T-helper 2 cell treated with Interferon-gamma antibody and Interleukin-4, amounts not matched to agents 100 ng/mL and 5 ng/mL, for 36 hours (primary cell): ENCODE measurements at regions not wholly inside any gene's neighbourhood (a gene's known extent, or its start where the extent isn't known, plus 50 kb on each side); places are given as distances from the start of the nearest gene placed in this dataset.

Source experiments
- intact Hi-C: fragments of 100-400 bp; cut with micrococcal nuclease; formaldehyde crosslinking; loops from one replicate; pipeline ENCODE4 v1.15.1; 2023

DNA sequence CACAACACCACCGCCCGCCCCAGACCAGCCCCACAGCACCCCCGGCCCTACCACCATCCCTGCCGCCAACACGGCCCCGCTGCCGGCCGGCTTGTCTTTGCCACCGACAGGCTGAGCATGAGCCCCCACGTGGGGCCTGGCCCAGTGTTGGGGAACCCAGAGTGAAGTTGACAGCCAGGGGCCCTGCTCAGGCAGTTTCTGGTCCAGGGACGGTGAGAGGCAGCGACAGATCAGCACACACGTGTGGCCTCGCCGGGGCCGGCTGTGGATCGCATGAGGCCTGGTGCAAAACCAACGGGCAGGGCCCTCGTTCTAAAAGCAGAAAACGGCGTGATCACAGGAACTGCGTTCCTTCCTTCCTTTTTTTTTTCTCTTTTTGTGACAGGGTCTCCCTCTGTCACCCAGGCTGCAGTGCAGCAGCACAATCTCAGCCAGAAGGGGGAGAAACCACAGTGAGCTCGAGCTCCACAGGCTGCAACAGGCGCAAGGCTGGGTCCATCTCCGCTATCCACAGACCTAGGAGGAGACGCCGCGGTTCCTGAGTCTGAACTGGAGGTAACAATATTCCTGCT, 50.5 kb upstream of the FBRSL1 start:
- intact Hi-C loops = no loop called here

DNA sequence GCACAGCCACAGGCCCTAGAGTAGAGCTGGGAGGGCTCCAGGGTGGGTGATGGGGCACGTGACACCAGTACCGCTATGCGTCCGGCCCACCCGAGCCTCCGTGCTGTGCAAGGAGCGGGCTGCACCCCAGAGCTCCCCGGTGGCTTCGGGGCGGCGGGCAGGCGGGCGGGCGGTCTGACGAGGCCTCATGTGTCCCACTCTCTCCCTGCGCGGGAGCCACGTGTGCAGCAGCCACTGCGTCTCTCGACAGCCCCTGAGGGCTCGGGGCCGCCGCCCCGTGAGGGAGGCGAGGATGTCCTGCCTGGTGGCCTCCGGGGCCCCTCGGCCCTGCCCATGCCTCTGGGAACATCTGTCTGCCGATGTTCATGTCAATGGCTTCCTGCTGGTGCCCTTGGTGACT, 51.2 kb upstream of the FBRSL1 start:
- intact Hi-C loops = no loop called here

DNA sequence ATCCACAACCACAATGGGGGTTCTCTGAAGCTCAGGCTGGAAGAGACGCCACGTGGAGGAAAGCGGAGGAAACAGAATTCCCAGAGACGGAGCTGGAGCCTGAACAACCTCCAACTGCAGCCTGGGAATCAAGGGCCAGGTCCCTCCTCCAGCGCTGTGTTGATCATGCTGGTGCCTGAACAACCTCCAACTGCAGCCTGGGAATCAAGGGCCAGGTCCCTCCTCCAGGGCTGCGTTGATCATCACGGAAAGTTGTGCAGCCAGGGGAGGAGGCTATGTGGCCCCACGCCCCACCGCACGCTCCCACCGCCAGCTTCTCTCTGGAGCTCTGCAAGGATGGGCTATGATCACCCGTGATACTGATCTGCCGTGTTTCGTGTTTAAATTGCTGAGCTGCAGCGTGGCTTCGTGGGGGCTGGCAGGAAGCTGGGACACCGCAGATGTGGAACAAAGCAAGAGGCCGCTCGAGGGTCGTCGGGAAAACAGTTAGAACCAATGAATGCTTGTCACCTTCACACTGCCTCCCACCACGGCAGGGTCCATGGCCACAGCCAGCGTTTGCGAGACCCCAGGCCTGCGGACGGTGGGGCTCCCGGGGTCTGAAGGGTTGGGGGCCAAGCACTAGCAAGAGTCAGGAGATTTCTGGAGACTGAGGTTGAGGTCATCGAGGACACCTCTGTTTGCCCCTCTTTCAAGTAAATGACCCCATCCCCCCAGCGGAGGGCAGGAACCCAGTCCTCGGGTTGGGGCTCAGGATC, 51.8 kb upstream of the FBRSL1 start:
- intact Hi-C loops = no loop called here

DNA sequence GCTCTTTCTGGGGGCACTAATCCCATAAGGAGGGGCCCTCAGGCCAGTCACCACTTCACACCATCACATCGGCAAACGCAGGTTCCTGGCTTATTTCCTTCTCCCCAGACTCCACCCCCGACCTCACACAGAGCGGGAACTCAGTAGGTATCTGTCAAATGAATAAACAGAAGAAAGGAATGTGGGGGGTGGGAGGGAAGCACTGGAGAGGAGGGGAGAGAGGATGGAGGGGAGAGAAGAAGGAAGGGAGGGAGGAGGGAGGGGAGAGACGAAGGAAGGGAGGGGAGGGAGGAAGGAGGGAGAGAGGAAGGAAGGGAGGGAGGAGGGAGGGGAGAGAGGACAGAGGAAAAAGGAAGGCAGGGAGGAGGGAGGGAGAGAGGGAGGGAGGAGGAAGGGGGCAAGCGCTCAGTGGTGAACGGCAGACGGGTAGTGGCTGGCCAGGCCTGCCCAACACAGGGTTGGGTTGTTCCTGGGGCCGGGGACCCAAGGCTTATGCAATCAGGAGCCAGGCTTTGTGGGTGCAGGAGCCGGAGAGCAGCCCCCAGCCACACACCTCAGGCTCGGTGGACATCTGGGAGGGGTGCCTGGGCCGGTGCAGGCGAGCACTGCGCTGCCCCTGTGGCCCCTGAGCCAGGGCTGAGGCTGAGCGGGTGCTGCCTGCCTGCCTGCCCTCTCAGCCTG, 52.6 kb upstream of the FBRSL1 start:
- intact Hi-C loops = no loop called here

DNA sequence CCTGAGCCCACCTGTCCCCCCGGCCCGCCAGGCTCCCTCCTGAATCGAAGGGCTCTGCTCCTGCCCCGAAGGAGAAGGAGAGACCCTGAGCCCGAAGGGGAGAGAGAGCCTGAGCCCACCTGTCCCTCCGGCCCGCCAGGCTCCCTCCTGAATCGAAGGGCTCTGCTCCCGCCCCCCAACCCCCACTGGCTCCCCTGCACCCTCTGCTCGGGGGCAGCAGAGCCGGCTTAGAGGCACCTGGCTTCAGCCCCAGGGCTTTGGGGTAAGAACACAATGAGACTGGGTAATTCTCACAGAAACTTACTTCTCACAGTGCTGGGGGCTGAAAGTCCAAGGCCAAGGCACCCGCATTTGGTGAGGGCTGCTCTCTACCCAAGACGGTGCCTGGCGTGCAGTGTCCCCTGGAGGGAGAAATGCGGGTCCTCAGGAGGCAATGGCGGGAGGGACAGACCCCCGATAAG, 53.1 kb upstream of the FBRSL1 start:
- intact Hi-C loops = no loop called here

DNA sequence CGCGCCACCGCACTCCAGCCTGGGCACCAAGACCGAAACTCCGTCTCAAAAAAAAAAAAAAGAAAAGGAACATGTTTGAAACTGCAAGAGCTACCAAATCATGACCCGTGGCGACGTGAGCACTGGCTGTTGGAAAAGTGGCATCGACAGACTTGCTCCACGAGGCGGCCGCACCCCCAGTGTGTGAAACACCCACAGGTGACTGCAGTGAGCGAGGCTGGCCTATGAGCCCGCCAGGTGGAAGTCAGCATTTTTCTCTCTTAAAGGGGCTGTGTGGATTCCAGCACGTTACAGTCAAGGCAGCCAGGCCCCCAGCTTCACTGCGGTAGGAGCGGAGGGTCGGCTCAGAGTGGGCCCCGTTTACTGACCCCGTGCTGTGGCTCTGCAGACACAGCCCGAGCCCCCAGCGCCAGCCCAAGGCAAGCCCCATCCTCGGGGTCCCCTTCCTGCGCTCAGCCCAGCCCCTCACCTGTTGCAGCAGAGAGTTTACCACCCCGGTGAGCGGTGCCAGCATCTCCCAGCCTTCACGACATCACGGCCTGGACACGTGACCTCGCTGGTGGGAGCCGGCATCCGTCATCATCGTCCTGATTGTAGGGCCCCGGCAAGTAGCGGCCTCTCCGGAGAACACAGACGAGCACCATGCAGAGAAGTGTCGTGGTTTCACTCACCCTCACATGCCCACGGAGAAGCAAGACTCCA, 54.3 kb upstream of the FBRSL1 start:
- intact Hi-C loops = no loop called here

DNA sequence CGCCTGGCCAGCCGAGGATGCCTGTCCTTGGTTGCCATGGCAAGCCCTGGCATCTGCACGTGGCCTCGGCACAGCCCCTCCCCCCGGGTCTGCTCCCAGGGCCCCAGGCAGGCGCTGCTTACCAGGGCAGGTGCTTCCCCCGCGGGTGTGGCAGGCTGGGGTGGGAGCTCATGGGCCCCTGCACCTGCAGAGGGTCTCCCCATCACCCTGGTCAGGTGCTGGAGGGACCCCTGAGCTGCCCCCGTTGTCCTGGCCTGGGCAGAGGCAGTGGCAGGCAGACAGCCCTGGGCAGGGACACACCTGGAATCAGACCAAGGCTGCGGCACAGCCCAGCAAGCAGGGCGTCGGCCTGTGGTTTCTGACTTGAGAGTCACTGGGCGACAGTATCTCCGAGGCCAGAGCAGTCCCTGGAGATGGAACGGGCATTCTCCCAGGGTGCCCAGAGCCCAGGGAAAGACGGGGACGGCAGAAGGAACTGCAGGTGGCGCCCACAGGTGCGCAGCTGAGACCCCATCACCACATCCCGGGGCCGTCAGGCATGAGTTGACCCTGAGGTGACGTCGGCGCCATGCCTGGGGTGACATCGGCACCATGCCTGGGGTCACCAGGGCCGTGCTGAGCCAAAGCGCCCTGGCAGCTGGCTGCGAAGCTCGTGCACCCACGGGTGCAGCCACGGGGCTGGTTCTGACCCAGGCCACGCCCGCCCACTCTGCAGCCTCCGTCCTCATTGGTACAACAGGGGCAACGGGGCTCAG, 56.1 kb upstream of the FBRSL1 start:
- intact Hi-C loops = no loop called here

DNA sequence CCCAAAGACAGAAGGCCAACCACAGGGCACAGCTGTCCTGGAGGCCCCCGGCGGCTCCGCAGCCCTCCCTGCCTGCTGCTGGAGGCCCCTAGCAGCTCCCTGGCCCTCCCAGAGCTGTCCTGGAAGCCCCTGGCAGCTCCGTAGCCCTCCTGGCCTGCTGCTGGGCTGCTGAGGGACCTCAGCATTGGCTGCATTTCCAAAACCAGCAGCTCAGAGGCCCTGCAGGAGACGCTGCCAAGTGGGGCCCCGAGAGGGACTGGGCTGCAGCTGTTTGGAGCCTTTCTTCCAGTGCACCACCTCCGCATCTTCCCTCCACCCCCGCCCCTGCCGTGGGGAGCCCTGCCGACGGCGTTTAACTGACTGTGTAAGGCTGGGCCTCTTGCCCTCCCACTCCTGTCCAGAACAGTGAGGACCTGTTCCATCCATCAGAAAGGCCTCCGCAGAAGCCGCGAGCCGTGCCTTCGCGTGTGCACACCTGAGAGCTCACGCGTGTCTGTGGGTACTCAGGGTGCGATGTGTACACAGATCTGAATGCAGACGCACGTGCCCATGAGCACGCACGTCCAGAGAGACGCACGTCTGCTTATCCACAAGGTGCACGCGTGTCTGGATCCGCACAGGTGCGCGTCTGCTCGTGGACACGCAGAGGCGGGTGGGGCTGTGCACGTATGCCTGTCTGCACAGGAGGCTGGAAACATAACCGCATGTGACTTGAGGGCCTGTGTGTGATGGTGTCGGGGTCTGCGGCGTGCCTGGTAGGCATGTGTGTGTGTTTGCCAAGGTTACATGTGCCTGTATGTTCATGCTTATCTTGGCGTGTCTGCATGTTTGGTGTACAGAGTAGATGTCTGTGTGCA, 57.0 kb upstream of the FBRSL1 start:
- intact Hi-C loops = no loop called here

DNA sequence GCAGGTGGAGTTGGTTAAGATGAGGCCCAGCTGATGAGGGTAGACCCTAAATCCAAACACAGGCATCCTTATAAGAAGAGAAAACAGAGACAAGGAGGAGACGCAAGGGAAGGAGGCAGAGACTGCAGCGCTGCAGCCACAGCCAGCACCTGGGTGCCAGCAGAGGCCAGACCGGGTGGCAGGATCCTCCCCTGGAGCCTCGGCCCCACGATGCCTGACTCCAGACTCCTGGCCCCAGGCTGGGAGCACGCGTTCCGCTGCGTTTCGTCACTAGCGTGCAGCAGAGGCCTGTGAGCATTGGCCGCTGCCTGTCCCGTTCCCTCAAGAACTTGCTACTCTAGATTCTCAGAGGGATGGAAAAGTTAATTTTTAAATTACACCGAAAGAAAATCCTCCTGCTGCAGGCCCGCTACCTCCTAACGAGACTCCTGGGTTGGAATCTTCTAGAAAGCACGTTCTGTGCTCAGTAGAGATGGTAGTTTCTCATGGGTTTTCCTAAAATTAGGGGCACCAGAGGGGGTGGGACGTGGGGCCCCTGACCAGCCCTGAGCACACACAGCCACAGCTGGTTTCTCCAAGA, 57.7 kb upstream of the FBRSL1 start:
- intact Hi-C loops = no loop called here

DNA sequence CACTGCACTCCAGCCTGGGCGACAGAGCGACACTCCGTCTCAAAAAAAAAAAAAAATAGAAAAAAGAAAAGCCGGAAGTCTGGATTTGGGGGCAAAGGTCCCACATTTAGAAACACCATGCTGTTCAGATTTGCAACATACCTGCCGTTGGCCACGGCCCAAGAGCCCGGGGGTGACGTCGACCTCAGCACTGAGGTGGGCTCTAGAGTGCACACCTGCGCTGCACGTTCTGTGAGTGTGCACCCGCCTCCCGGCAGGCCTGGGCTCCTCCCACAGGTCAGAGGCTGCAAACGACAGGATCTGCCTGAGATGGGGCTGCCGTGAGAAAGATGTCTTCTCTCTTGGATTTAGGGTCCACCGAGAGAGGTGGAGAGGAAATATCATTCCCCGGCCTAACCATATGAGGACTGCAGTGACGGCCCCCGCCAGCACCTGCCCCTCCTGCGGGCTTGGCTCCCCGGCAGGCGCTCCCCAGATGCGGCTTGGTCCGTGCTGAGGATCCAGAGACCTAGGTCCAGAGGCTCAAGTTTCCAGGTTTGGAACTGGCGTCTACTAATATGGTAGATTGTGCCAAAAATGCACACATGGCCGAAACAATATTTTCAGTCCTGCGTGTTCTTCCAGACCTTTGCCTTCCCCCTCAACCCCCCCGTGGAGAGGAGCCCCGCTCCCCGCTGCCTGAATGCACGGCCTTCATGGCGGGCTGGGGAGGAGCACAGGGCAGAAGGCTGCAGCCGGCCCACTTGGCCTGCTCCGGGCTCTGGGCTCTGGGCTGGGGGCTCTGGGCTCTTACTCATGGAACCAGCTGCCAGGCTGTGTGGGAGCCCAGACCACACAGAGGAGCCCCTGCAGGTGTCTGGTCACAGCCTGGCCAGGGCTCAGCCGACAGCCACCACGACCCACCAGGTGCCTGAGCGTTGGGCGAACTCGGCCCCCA, 58.8 kb upstream of the FBRSL1 start:
- intact Hi-C loops = loop anchor here (1.0 kb wide), 1 partner anchor 14 kb away; no protein-coding TSS in a partner anchor

DNA sequence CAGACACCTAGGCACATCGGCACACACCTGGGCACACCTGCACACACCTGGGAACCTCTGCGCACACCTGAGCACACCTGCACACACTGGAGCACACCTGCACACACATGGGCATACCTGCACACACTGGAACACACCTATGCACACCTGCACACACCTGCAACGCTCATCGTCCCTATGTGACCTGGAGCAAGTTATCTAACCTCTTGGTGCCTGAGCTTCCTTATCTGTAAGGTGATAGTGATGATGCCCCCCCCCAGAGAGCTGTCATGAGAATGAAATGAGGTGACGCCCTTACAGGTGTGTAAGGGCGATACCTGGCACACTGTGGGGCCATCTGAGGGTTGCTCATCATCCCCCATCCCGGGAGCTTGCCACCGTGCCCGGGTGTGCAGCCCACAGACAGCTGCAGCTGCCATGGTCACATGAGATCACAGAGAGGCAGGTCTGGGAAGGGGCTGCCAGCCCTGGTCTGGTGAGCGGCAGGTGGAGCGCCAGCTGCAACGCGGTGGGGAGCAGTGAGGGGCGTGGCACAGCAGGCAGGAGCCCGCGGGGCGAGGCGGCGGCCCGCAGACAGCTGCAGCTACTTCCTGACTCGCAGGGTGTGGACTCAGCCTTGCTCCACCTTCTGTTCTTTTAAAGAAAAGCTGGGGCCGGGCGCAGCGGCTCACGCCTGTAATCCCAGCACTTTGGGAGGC, 59.9 kb upstream of the FBRSL1 start:
- intact Hi-C loops = loop anchor here (1.0 kb wide), 1 partner anchor 15 kb away; no protein-coding TSS in a partner anchor

DNA sequence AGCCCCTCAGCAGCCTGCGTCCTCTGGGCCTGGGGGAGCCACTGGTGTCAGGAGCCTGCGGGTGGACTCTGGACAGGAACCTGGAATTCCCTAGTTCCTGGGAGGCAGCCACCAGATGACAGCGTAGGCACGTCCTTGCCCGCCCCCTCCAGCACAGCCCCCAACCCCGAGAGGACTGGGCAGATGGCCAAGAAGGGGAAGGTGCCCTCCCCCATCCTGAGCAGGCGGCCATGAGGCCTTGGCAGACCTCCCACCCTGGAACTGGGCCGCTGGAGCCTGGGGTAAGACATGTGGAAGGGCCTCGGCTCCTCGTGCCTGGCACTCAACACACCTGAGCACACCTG, 60.4 kb upstream of the FBRSL1 start:
- intact Hi-C loops = no loop called here

DNA sequence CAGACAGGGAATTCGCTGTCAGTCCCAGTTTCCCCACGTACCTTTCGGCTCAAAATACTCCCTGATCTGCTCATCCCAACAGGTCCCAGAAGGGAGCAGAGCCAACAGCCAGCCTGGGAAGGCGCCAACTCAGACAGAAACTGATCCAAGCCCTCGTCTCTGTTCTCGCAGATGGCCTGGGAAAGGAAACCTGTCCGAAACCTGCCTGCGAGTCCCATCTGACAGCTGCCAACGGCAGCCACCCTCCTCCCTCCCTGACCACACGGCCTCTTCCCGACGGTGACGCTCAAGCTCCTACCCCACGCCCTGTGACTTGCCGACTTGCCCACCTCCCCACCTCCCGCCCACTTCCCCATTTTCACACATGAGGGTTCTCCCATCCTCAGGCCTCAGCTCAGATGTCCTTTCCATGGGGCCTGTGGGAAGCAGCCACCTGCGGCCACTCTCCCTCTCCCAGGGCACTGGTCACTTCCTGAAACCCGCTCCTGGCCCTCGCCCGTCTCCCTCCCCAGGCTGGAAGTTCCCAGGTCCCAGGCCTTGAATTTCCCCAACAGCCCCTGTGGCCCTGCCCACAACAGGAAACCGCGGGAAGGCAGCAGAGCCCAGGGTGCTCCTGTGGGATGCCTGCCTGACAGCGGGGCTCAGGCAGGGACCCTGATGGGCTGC, 60.9 kb upstream of the FBRSL1 start:
- intact Hi-C loops = no loop called here

DNA sequence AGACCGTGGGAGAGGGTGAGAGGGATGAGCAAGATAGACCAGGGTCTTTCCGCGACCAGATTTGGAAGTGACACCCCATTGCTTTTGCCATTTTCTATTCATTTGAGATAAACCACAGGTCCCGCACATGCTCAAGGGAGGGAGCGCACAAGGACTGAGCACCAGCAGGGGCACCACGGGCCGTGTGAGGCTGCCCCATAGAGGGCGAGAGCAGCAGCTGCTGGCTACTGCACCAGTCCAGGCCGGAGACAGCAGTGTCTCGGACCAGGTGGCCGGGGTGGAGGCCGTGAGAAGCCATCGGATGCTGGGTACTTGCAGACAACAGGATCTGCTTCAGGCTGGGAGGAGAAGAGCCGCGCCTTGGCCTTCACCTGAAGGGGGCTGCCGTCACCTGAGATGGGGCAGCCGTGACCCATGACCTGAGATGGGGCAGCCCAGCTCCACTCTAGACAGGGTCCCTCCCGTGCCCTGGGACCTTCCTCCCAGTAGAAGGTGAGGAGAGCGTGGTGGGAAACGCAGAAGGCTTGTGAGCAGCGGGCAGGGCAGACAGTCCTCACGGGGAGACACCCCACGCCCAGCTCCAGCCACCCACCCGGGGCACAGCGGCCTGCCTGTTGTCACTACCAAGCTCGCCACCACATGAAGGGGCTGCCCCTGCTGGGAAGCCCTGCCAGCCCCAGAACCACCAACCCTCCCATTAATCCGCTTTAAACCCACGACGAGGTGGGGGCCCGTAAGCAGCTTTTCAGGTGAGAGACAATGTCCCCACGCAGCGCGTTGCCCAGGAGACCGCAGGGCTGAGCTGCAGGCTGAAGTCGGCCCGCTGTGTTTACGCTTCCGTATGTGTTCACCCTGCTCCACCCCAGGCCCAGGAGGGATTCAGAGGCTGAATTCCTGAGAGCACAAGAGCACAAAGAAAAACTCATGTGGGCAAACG, 61.7 kb upstream of the FBRSL1 start:
- intact Hi-C loops = no loop called here

DNA sequence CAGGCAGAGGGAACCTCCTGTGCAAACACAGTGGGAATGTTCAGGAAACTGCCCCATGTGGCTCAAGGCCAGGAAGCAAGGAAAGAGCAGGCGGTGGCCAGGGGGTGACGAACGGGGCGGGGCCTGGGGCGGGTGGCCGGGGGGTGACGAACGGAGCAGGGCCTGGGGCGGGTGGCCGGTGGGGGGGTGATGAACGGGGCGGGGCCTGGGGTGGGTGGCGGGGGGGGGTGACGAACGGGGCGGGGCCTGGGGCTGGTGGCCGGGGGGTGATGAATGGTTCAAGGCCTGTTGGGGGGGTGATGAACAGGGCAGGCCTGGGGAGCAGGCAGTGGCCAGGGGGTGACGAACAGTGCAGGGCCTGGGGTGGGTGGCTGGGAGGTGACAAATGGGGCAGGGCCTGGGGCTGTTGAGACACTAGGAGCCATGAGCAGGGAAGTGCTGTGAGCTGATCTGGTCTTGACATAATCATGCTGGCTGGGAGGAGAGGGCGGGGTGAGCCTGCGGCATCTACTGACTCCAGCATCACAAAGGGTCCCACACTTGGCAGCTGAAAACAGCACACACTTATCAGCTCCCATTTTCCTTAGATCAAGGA, 62.7 kb upstream of the FBRSL1 start:
- intact Hi-C loops = no loop called here
